GM18861 (cell line): ENCODE measurements at regions not wholly inside any gene's neighbourhood (a gene's known extent, or its start where the extent isn't known, plus 50 kb on each side); places are given as distances from the start of the nearest gene placed in this dataset.
"Not testable (repeated sequence)": the region's sequence is repeated elsewhere in the genome, so short reads cannot be mapped to it uniquely, and the experiment has no call there.

ENCODE experiments used
- ATAC-seq: cut with Tn5 transposase; IDR thresholded peaks from one replicate; pipeline ENCODE4 v1.9.1; 2021; ENCODE audit not compliant: unreplicated experiment

- ATAC-seq: no peak
Measured at GRCh38 chr2:175832866-175833265, 169.2 kb downstream of the LNPK start.

GRCh38 chr2:175829741-175830140, 172.3 kb downstream of the LNPK start:
- ATAC-seq: no peak

- no peak for ATAC-seq
Measured at GRCh38 chr2:175827856-175828255, 174.2 kb downstream of the LNPK start.

GRCh38 chr2:175824243-175824642, 177.8 kb downstream of the LNPK start:
- ATAC-seq: no peak

GRCh38 chr2:175823707-175824073, 178.4 kb downstream of the LNPK start:
- no peak for ATAC-seq

- ATAC-seq: no peak
Measured at GRCh38 chr2:175823002-175823706, 178.9 kb downstream of the LNPK start.

- ATAC-seq: no peak
Measured at GRCh38 chr2:175817221-175817620, 184.8 kb downstream of the LNPK start.

GRCh38 chr2:175815537-175815936, 186.5 kb downstream of the LNPK start:
- ATAC-seq: no peak

- ATAC-seq: no peak
Measured at GRCh38 chr2:175811971-175812370, 190.1 kb downstream of the LNPK start.

GRCh38 chr2:175808858-175809257, 193.2 kb downstream of the LNPK start:
- ATAC-seq: no peak

- no peak for ATAC-seq
Measured at GRCh38 chr2:175808078-175808477, 194.0 kb downstream of the LNPK start.

GRCh38 chr2:175807031-175807873, 194.8 kb downstream of the LNPK start:
- ATAC-seq: no peak

- no peak for ATAC-seq
Measured at GRCh38 chr2:175806570-175806969, 195.5 kb downstream of the LNPK start.

GRCh38 chr2:175806125-175806490, 196.0 kb downstream of the LNPK start:
- no peak for ATAC-seq

- no peak for ATAC-seq
Measured at GRCh38 chr2:175805442-175806124, 196.5 kb downstream of the LNPK start.

- no peak for ATAC-seq
Measured at GRCh38 chr2:175804122-175804521, 197.9 kb downstream of the LNPK start.

- not testable (repeated sequence) for ATAC-seq
Measured at GRCh38 chr2:175796422-175796821, 205.6 kb downstream of the LNPK start.

GRCh38 chr2:175793648-175794047, 208.4 kb downstream of the LNPK start:
- ATAC-seq: no peak

GRCh38 chr2:175792881-175793280, 209.2 kb downstream of the LNPK start:
- ATAC-seq: no peak

GRCh38 chr2:175792199-175792598, 209.9 kb downstream of the LNPK start:
- no peak for ATAC-seq

GRCh38 chr2:175786471-175787124, 215.5 kb downstream of the LNPK start:
- no peak for ATAC-seq
